A673 (cell line): ENCODE measurements at regions not wholly inside any gene's neighbourhood (a gene's known extent, or its start where the extent isn't known, plus 50 kb on each side); places are given as distances from the start of the nearest gene placed in this dataset.

Experiments
- CTCF ChIP-seq: fragments of 300-800, 200-600 bp; sonication (generic); conservative IDR thresholded peaks from 2 replicates; pipeline ENCODE4 v1.5.1; 2017; ENCODE audit warnings: low read depth, mild to moderate bottlenecking, antibody characterized with exemption, low read length, moderate library complexity, mixed read lengths
- EZH2 ChIP-seq: fragments of 200-600 bp; sonication (generic); IDR thresholded peaks from 2 replicates; pipeline ENCODE4 v1.6.1; 2017; ENCODE audit warnings: borderline replicate concordance, low read depth, mild to moderate bottlenecking, mixed read lengths, antibody characterized with exemption, low read length; ENCODE audit not compliant: poor library complexity, severe bottlenecking

- TF ChIP-seq CTCF, result no peak
- no peak for TF ChIP-seq EZH2
These were observed 445.2 kb downstream of the ELAVL2 start for GRCh38 chr9:23380821-23381220.
